ENCODE measurements at regions not wholly inside any gene's neighbourhood (a gene's known extent, or its start where the extent isn't known, plus 50 kb on each side); places are given as distances from the start of the nearest gene placed in this dataset.
"Not testable (repeated sequence)": the region's sequence is repeated elsewhere in the genome, so short reads cannot be mapped to it uniquely, and the experiment has no call there.

GRCh38 chr6:170087421-170087780 is 203.5 kb downstream of the DLL1 start:
- TF ChIP-seq POLR2AphosphoS5, POLR2A, EP300 (IDR thresholded peaks at IDR 0.05): not testable (repeated sequence)
- TF ChIP-seq, protein P1, sequence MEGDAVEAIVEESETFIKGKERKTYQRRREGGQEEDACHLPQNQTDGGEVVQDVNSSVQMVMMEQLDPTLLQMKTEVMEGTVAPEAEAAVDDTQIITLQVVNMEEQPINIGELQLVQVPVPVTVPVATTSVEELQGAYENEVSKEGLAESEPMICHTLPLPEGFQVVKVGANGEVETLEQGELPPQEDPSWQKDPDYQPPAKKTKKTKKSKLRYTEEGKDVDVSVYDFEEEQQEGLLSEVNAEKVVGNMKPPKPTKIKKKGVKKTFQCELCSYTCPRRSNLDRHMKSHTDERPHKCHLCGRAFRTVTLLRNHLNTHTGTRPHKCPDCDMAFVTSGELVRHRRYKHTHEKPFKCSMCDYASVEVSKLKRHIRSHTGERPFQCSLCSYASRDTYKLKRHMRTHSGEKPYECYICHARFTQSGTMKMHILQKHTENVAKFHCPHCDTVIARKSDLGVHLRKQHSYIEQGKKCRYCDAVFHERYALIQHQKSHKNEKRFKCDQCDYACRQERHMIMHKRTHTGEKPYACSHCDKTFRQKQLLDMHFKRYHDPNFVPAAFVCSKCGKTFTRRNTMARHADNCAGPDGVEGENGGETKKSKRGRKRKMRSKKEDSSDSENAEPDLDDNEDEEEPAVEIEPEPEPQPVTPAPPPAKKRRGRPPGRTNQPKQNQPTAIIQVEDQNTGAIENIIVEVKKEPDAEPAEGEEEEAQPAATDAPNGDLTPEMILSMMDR (IDR thresholded peaks at IDR 0.05), result not testable (repeated sequence)
